D721Med (cell line): ENCODE measurements at regions not wholly inside any gene's neighbourhood (a gene's known extent, or its start where the extent isn't known, plus 50 kb on each side); places are given as distances from the start of the nearest gene placed in this dataset.

Experiments used
- DNase-seq: peaks from one replicate; pipeline ENCODE4 v3.0.0; 2011; ENCODE audit warnings: low spot score; ENCODE audit not compliant: insufficient read length
- FAIRE-seq: peaks from 2 replicates; lab custom pipeline; 2011; peaks lifted over from hg19 to GRCh38; lab: Jason Lieb, UNC
- TF ChIP-seq, protein P1 (sequence below): IDR thresholded peaks from 2 replicates; pipeline ENCODE4 v1.5.1; 2012; ENCODE audit warnings: mild to moderate bottlenecking, control low read depth; ENCODE audit not compliant: insufficient read depth; ENCODE audit errors: missing control alignments

DNA sequence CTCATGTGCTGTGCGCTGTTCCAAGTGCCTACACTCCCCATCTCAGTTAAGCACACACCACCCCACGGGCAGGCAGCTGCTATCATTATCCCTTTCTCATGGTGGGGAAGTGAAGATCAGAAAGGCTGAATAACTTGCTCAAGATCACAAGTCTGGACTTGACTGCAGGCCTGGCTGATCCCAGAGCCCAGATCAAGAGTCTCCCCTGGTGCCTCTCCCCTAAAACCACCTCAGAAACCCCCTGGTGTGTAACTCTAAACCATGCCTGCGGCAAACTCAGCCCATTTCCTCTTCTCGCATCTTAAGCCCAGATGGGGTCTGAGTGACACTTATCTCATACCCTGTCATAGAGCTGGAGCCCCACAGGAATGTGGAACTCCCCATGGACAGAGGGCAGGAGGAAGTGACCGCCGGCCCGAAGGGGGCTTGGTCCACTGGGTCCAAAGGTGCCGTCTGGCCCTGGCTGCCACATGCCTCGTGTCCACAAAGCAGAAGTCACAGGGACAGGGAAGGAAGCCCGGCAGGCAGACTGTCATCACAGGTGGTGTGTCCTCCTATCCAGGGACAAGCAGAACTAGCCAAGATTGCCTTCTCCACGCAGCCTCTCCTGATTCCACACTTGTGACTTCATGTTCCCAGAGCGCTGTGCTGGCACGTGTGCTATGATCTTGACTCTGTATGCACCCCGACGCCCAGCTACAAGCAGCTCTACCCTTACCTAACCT is 92.1 kb downstream of the SYF2 start:
- DNase-seq (no peak), FAIRE-seq (no peak)
- TF ChIP-seq, protein P1, sequence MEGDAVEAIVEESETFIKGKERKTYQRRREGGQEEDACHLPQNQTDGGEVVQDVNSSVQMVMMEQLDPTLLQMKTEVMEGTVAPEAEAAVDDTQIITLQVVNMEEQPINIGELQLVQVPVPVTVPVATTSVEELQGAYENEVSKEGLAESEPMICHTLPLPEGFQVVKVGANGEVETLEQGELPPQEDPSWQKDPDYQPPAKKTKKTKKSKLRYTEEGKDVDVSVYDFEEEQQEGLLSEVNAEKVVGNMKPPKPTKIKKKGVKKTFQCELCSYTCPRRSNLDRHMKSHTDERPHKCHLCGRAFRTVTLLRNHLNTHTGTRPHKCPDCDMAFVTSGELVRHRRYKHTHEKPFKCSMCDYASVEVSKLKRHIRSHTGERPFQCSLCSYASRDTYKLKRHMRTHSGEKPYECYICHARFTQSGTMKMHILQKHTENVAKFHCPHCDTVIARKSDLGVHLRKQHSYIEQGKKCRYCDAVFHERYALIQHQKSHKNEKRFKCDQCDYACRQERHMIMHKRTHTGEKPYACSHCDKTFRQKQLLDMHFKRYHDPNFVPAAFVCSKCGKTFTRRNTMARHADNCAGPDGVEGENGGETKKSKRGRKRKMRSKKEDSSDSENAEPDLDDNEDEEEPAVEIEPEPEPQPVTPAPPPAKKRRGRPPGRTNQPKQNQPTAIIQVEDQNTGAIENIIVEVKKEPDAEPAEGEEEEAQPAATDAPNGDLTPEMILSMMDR = no peak

DNA sequence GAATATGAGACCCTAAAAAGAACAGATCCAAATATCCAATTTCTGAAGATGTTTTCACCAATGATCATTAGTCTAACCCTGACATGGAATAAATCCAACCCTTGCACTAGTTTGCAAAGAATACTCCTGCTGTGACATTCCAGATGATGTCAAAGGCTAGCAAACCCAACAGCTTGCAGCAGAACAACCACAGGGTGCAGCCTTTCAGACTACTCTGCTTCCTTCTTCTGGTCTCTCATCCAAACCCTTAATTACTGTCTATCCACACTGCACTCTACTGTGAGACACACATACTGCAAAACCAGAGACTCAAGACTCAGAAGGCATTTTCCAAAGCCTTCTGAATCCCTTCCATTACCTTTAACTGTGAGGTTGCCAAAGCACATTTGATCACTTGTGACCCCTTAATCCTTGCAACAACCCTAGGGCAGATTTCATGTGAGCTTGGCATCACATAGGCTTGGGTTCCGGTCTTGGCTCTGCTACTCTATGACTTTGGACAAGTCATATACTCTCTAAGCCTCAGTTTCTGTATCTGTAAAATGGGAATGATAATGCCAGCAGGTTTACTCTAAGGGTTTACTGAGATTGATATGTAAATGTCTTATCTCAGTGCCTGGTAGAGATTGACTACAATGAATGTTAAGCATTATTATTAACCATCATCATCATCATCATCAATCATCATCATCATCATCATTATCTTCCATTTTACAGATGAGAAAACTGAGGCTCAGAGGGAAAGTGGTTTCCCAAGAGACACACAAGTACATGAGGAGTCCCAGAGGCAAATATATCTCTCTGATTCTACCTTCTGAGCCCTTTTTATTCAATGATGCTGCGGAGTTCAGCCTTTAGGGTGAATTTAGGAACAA is 94.5 kb downstream of the SYF2 start:
- FAIRE-seq (no peak), DNase-seq (no peak)
- TF ChIP-seq, protein P1 = no peak

DNA sequence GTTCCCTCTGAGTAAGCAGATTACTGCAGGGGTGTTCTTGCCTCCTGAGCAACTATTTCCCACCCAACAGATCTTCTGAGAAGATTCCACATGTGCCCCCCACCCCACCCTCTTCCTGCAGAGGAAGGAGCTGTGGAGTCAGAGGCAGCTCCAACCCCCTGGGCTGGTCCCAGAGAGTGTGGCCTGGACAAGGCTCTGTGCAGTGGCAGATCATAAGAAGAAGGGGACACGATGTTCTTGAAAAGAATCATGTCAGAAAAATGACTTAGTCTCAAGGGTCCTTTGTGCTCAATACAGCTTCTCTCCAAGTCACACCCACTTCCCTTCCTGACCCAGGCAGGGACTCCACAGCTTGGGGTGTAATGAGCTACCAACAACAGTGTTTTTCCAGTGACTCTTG is 95.2 kb downstream of the SYF2 start:
- DNase-seq (no peak), FAIRE-seq (no peak)
- TF ChIP-seq, protein P1 = no peak

DNA sequence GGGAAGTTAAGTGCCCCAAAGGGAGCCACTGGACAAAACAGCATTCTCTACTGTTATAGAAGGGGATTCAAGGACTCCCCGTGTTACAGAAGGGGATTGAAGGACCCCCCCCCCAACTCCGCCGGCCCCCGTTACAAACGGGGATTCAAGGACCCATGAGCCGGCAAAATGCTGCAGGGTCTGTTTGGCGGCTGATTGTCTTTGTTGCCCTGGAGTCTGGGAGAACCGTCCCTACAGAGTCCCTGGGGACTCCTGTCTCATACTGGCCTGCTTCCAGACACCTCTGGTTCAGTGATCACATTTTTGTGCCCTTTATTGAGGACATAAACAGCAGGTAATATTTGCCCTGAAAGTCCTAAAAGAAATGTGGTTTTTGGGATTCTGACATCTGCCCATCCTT is 96.4 kb downstream of the SYF2 start:
- DNase-seq (no peak), FAIRE-seq (no peak)

DNA sequence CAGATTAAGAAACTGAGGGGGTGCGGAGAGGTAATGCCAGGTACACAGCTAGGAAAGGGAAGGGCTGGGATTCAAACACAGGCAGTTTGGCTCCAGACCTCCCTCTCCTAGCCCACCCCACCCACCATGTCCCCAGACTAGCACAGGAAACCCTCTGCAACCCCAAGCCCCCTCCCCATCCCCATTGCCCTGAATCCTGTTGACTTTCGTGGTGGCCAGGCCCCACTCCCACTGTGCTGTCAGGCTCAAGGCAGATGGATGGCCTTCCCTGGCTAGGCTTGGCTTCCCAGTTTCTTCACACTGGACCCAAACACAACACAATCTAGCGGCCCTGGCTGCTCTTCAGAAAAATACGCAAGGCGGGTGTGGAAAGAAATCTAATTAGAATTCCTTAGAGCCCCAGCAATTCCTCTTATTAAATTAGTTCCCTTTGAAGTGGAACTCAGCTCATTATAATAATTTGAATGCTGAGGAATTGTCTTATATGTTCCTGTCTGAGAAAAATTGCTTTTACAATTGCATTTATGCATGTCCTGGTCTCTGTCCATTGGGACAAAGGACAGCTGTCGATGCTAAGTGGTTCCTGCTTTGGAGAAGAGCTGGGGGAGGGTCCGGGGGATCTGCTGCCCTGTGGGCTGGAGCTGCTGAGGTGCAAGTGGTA is 97.4 kb downstream of the SYF2 start:
- TF ChIP-seq, protein P1 = no peak
- FAIRE-seq (no peak), DNase-seq (no peak)

More for the DNA sequence above, 96.4 kb downstream of the SYF2 start:
- TF ChIP-seq, protein P1 = no peak

DNA sequence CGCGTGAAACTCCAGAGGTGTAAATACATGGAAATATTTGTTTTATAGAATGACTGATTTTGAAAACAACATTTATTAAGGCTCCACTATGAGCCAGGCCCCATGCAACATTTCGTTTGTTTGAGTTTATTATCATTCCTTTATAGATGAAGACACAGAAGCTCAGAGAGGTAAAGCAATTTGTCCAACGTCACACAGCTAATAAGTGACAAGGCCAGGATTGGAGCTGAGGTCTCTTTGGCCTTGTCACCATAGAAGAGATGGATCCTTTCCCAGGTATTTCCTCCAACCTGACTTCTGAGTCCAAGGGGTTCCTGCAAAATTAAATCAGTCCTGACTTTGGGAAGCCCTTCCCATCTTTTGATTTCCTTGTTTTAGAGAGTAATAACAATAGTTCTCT is 98.0 kb downstream of the SYF2 start:
- FAIRE-seq = no peak
- DNase-seq = no peak
- TF ChIP-seq, protein P1 = no peak
